ENCODE measurements at regions not wholly inside any gene's neighbourhood (a gene's known extent, or its start where the extent isn't known, plus 50 kb on each side); places are given as distances from the start of the nearest gene placed in this dataset.

DNA sequence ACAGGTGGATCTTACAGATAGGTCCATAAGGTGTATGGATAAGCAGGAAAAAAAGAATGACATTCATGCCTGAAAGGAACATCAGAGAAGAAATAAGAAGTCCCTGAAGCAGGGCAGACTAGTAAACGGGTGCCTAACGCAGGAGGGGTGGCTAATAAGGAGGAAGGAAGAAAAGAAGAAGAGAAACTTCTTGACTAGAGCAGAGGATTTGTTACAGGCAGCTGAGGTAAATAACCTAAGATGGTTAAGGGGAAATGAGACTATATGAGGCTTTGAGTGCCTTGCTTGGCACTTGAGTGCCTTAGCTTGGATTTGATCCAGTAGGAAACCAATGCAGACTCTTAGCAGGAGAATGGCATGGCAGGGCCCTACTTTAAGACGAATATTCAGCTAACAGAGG, 313.5 kb upstream of the PDE4D start:
- TF ChIP-seq, protein P1, sequence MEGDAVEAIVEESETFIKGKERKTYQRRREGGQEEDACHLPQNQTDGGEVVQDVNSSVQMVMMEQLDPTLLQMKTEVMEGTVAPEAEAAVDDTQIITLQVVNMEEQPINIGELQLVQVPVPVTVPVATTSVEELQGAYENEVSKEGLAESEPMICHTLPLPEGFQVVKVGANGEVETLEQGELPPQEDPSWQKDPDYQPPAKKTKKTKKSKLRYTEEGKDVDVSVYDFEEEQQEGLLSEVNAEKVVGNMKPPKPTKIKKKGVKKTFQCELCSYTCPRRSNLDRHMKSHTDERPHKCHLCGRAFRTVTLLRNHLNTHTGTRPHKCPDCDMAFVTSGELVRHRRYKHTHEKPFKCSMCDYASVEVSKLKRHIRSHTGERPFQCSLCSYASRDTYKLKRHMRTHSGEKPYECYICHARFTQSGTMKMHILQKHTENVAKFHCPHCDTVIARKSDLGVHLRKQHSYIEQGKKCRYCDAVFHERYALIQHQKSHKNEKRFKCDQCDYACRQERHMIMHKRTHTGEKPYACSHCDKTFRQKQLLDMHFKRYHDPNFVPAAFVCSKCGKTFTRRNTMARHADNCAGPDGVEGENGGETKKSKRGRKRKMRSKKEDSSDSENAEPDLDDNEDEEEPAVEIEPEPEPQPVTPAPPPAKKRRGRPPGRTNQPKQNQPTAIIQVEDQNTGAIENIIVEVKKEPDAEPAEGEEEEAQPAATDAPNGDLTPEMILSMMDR (conservative IDR thresholded peaks at IDR 0.05), result no peak
- no peak for TF ChIP-seq EZH2 (IDR thresholded peaks at IDR 0.05; ENCODE audit: low read depth)
